ENCODE measurements at regions not wholly inside any gene's neighbourhood (a gene's known extent, or its start where the extent isn't known, plus 50 kb on each side); places are given as distances from the start of the nearest gene placed in this dataset.

- BruUV-seq (replicated peaks): no TSS peak
- ChIA-PET RAD21 (ENCODE audit: low non-redundant PET in 1 of 2, low total read pairs in 2 of 2, uncharacterized antibody in 2 of 2, unreplicated experiment in 2 of 2) (no interaction called here), POLR2A (no interaction called here), CTCF (interaction anchor here (1.0 to 1.1 kb wide), 2 partner anchors 11 to 173 kb away, joined by 3 read pairs; no protein-coding TSS in a partner anchor)
- Histone ChIP-seq H3K9ac (ENCODE audit: low read length) (no peak overlapping the region), H3K79me2 (ENCODE audit: insufficient read depth, low read length) (no peaks in the 10 kb centered on the region), H4K20me1 (ENCODE audit: insufficient read depth) (no peaks in the 10 kb centered on the region), H2AFZ (ENCODE audit: low read depth, low read length, poor library complexity, severe bottlenecking) (peak overlapping the region; percentile 87), H3K27ac (ENCODE audit: low read depth, low read length) (no peak overlapping the region), H3K9me2 (ENCODE audit: insufficient read depth) (no peaks in the 10 kb centered on the region), H3K4me1 (ENCODE audit: control insufficient read depth in 1 of 2, insufficient read depth in 2 of 2, low read length in 2 of 2) (peaks cover 13 to 16% of the 10 kb centered on the region in 2 experiments; a peak in 3 of 4 replicates), H3K9me3 (ENCODE audit: control insufficient read depth in 1 of 2, insufficient read depth in 1 of 2, low read depth in 1 of 2, low read length in 2 of 2) (no peaks in the 10 kb centered on the region), H3K4me3 (replicated peaks in 1 of 2; ENCODE audit: low read depth in 1 of 2, low read length in 2 of 2) (no peak overlapping the region), H3K36me3 (ENCODE audit: control insufficient read depth in 1 of 2, insufficient read depth in 2 of 2, low read length in 2 of 2) (no peaks in the 10 kb centered on the region), H3K27me3 (ENCODE audit: insufficient read depth, low read length) (no peaks in the 10 kb centered on the region), H3K4me2 (ENCODE audit: low read length) (peak overlapping the region; percentile 56)
- no peak for ATAC-seq
- intact Hi-C loops (cut with micrococcal nuclease): no loop called here
- TF ChIP-seq CBX3 (IDR thresholded peaks at IDR 0.05; ENCODE audit: low read depth): no peak
- TF ChIP-seq REST (IDR thresholded peaks at IDR 0.05; ENCODE audit: low read depth): no peak
- TF ChIP-seq POLR2A (IDR thresholded peaks at IDR 0.05; ENCODE audit: borderline replicate concordance, extremely low read depth, insufficient read depth, insufficient read length): no peak
- TF ChIP-seq RAD21 (IDR thresholded peaks at IDR 0.05; ENCODE audit: low read depth): no peak
- TF ChIP-seq MAX (IDR thresholded peaks at IDR 0.05): no peak
- TF ChIP-seq SRF (IDR thresholded peaks at IDR 0.05; ENCODE audit: low read depth): no peak
- TF ChIP-seq JUND (IDR thresholded peaks at IDR 0.05): no peak
- TF ChIP-seq ZFX (IDR thresholded peaks at IDR 0.05): no peak
- TF ChIP-seq EGR1 (IDR thresholded peaks at IDR 0.05; ENCODE audit: low read depth): no peak
- no peak for TF ChIP-seq FOSL1 (IDR thresholded peaks at IDR 0.05; ENCODE audit: low read depth)
- DNase-seq (ENCODE audit: low read depth, low spot score): no peak
Observed at GRCh38 chr2:195486520-195486919, 170.5 kb upstream of the SLC39A10 start.

Data from HCT116 (cell line).